Immature natural killer cell (primary cell): ENCODE measurements at regions not wholly inside any gene's neighbourhood (a gene's known extent, or its start where the extent isn't known, plus 50 kb on each side); places are given as distances from the start of the nearest gene placed in this dataset.
A peak's percentile ranks its signal among the peaks of the same experiment; 100 is the strongest.

Source experiments
- DNase-seq, 3 donors: peaks; one replicate each; pipeline ENCODE4 v3.0.0; 2022; ENCODE audit warnings: mixed read lengths in 1 of 3
- H3K27ac Mint-ChIP-seq, 6 donors: one replicate each; pipeline ENCODE4 v1.8.0; 2020; ENCODE audit warnings: mixed read lengths in 6 of 6, mild to moderate bottlenecking in 5 of 6, inconsistent platforms in 4 of 6, moderate library complexity in 3 of 6
- H3K27me3 Mint-ChIP-seq, 3 donors: one replicate each; pipeline ENCODE4 v1.8.0; 2020 to 2021; ENCODE audit warnings: low read depth in 3 of 3, mild to moderate bottlenecking in 3 of 3, mixed read lengths in 3 of 3, moderate library complexity in 3 of 3, inconsistent platforms in 1 of 3
- H3K36me3 Mint-ChIP-seq, 3 donors: one replicate each; pipeline ENCODE4 v1.8.0; 2020; ENCODE audit warnings: mixed read lengths in 3 of 3, inconsistent platforms in 2 of 3, mild to moderate bottlenecking in 2 of 3
- H3K4me1 Mint-ChIP-seq, 2 donors: one replicate each; pipeline ENCODE4 v1.8.0; 2020; ENCODE audit warnings: inconsistent platforms in 2 of 2, mild to moderate bottlenecking in 2 of 2, mixed read lengths in 2 of 2, moderate library complexity in 1 of 2
- H3K4me3 Mint-ChIP-seq, 5 donors: one replicate each; pipeline ENCODE4 v1.8.0; 2020; ENCODE audit warnings: mild to moderate bottlenecking in 5 of 5, mixed read lengths in 5 of 5, inconsistent platforms in 3 of 5, moderate library complexity in 3 of 5
- H3K9me3 Mint-ChIP-seq, 6 donors: one replicate each; pipeline ENCODE4 v1.8.0; 2020; ENCODE audit warnings: mild to moderate bottlenecking in 6 of 6, mixed read lengths in 6 of 6, inconsistent platforms in 4 of 6, moderate library complexity in 3 of 6

DNA sequence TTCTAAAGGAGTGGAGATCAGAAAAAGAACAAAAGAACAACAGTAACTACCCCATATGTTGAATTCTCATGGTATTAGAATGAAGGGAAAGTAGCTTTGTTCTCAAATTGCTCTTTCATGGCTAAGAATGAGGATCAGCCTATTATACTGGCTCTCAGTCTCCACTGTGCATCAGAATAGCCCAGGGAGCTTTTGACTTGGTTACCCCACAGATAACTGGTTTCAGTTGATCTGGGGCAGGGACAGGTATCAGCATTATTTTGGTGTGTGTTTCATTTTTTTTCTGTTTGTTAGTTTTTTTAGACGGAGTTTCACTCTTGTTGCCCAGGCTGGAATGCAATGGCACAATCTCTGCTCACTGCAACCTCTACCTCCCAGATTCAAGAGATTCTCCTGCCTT, 311.7 kb upstream of the TLE3 start:
- H3K27me3 Mint-ChIP-seq, result peaks cover 2 to 5% (median 3%) of the 10 kb centered on the region in 3 donors
- peaks cover 0 to 5% of the 10 kb centered on the region in 2 donors for H3K4me1 Mint-ChIP-seq
- no peak overlapping the region for H3K4me3 Mint-ChIP-seq
- H3K27ac Mint-ChIP-seq, result no peak overlapping the region
- H3K36me3 Mint-ChIP-seq, result peaks cover 0 to 6% (median 0%) of the 10 kb centered on the region in 3 donors
- no peak for DNase-seq
- peaks cover 0 to 4% (median 0%) of the 10 kb centered on the region in 6 donors for H3K9me3 Mint-ChIP-seq

DNA sequence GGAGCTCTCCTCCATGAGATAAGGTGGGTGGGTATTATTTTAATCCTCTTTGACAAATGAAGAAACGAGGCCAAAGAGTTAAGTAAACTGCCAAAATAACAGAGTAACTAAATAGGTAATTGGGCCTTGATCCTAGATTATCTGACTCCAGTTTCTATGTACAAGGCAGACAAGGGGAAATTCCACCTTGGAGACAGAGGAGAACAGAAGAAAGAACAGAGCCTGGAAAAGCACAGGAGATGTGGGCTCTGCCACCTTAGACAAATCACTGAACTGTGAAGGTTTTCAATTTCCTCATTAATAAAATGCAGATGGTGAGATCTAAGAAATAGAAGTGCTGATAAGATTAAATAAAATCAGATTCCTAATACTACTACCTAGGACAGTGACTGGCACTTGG, 310.2 kb upstream of the TLE3 start:
- peaks cover 0 to 4% (median 0%) of the 10 kb centered on the region in 6 donors for H3K9me3 Mint-ChIP-seq
- H3K27ac Mint-ChIP-seq, result no peak overlapping the region
- H3K27me3 Mint-ChIP-seq, result peaks cover 3 to 5% (median 4%) of the 10 kb centered on the region in 3 donors
- H3K4me1 Mint-ChIP-seq, result peaks cover 0 to 5% of the 10 kb centered on the region in 2 donors
- H3K4me3 Mint-ChIP-seq, result no peak overlapping the region
- no peak for DNase-seq
- H3K36me3 Mint-ChIP-seq, result peaks cover 0 to 6% (median 0%) of the 10 kb centered on the region in 3 donors

DNA sequence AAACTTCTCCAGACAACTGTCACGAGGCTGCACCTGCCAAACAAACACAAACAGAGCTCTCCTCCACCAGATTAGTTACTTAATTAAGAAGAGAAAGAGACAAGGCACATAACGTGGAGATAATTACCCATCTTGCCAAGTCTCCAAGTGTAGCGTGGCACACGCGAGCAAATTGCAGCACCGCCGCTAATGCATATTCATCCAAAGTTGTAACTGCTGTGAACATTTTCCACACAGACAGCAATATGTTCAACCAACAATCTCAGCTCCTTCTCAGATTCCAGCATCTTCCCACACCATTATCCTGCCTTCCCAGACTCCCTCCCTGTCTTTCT, 309.6 kb upstream of the TLE3 start:
- H3K27me3 Mint-ChIP-seq, result peaks cover 2 to 12% (median 3%) of the 10 kb centered on the region in 3 donors
- peaks cover 0 to 6% (median 0%) of the 10 kb centered on the region in 3 donors for H3K36me3 Mint-ChIP-seq
- no peak for DNase-seq
- no peak overlapping the region for H3K27ac Mint-ChIP-seq
- no peak overlapping the region for H3K4me3 Mint-ChIP-seq
- H3K4me1 Mint-ChIP-seq, result peaks cover 0 to 5% of the 10 kb centered on the region in 2 donors
- H3K9me3 Mint-ChIP-seq, result peaks cover 0 to 4% (median 0%) of the 10 kb centered on the region in 6 donors

DNA sequence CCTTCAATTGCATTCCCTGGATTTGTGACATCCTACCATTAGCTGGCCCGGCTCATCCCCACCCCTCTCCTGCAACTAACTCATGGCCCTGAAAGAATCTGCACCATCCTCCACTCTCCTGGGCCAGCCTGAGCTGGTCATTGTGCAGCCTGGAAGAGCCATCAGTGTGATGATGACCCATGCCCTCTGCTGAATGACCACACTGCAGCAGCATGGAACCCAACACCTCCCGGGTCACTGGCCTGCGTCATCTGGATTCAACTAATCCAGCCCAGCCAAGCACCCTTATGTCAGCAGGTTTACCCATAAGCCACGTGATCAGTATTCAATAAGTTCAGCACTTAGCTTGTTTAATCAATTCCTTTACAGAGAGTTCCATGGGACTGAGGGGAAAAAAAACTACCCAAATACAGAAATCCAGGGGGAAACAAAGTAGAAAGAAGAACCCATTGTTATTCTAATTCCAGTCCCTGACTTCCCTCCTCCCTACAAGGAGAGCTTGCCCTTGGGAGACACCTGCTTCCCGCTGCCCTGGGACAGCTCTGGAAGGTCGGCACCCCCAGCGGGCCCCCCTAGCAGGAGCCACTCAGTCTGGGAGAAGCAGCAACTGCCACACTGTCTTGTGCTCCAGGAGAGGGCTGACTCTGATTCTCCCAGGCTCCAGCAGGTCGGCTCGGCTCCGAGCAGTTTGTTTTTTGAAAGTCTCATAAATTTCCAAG, 309.1 kb upstream of the TLE3 start:
- peaks cover 0 to 4% (median 0%) of the 10 kb centered on the region in 6 donors for H3K9me3 Mint-ChIP-seq
- peaks cover 0 to 6% (median 0%) of the 10 kb centered on the region in 3 donors for H3K36me3 Mint-ChIP-seq
- H3K27ac Mint-ChIP-seq, result peak overlapping the region in 1 of 6 donors; percentile 15
- DNase-seq, result no peak
- no peak overlapping the region for H3K4me3 Mint-ChIP-seq
- peaks cover 0 to 5% of the 10 kb centered on the region in 2 donors for H3K4me1 Mint-ChIP-seq
- H3K27me3 Mint-ChIP-seq, result peaks cover 2 to 15% (median 5%) of the 10 kb centered on the region in 3 donors

DNA sequence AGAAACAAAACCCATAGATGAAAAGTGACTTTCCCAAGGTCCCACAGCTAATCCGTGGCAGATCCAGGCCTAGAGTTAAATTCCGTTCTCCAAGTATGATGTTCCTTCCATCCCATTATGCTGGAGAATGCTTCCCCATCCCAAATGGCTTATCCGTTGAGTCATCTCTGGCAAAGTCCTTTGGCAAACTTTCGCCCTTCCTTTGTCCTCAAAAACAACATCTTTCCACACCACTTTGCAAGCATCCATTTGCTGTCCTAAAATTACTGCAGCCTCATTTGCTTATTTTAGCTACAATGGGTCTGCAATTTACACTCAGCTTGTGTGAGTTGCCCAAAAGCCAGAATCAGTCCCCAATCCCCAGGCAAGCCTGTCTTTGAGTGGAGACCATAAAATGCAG, 304.0 kb upstream of the TLE3 start:
- H3K4me3 Mint-ChIP-seq, result no peak overlapping the region
- peaks cover 3 to 24% (median 7%) of the 10 kb centered on the region in 3 donors for H3K27me3 Mint-ChIP-seq
- peaks cover 0 to 4% (median 0%) of the 10 kb centered on the region in 6 donors for H3K9me3 Mint-ChIP-seq
- DNase-seq, result no peak
- no peak overlapping the region for H3K27ac Mint-ChIP-seq
- H3K36me3 Mint-ChIP-seq, result peaks cover 0 to 3% (median 0%) of the 10 kb centered on the region in 3 donors
- H3K4me1 Mint-ChIP-seq, result peaks cover 0 to 5% of the 10 kb centered on the region in 2 donors

DNA sequence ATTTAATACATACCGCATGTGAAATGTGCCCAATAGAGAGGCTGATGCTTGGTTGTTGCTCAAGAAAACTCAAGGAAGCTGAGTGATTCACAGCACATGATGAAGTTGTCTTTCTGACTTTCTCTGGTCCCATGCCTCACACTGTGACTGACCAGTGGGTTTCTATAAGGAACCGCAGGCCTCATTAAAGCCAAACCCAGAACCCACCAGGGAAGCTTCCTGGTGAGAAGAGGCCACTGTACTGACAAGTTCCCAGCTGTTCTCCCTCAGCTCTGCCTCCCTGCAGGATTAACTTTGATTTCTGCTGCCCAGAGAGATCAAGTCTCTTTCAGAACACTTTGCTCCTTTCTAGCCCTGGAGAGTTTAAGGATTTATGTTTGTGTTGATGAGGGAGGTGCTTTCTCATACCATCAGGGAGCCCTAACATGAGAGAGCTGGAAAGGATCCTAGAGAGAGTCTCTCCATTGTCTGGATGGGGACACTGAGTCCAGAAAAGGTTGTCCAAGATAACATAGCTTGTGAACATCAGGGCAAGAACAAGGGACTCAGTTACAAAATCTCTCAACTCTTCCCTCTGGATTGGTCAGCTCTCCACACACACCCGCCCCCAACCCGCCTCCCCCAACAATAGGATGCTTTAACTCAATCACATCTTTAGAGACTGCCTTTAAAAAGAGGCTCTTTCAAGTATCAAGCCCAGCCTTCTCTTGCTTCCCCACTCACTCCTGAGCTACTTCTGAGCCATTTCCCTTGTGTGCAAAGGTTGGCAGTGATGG, 303.2 kb upstream of the TLE3 start:
- peaks cover 0 to 5% of the 10 kb centered on the region in 2 donors for H3K4me1 Mint-ChIP-seq
- peaks cover 0 to 2% (median 0%) of the 10 kb centered on the region in 6 donors for H3K9me3 Mint-ChIP-seq
- H3K36me3 Mint-ChIP-seq, result peaks cover 0 to 3% (median 0%) of the 10 kb centered on the region in 3 donors
- H3K27ac Mint-ChIP-seq, result no peak overlapping the region
- no peak overlapping the region for H3K4me3 Mint-ChIP-seq
- no peak for DNase-seq
- peaks cover 3 to 22% (median 10%) of the 10 kb centered on the region in 3 donors for H3K27me3 Mint-ChIP-seq

DNA sequence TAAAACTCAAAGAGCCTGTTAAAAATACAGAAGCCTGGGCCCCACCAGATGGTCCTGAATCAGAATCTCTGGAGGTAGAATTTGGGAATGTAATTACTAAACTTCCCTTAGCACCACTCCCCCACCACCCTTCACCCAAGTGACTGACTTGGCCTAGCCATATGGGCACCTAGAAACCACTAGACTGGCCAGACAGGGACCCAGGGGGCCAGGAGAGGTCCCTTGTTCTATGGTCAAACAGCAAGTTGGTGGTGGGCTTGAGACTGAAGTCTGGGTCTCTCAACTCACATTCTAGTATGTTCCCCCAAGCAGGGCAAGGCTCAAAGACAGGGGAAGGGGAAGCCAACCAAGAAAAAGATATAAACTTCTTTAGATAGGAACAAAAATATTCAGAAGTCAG, 301.5 kb upstream of the TLE3 start:
- Mint-ChIP-seq H3K27ac (no peak overlapping the region), H3K4me3 (no peak overlapping the region), H3K27me3 (peaks cover 4 to 25% (median 10%) of the 10 kb centered on the region in 3 donors), H3K4me1 (no peaks in the 10 kb centered on the region), H3K36me3 (no peaks in the 10 kb centered on the region), H3K9me3 (no peaks in the 10 kb centered on the region)
- no peak for DNase-seq

DNA sequence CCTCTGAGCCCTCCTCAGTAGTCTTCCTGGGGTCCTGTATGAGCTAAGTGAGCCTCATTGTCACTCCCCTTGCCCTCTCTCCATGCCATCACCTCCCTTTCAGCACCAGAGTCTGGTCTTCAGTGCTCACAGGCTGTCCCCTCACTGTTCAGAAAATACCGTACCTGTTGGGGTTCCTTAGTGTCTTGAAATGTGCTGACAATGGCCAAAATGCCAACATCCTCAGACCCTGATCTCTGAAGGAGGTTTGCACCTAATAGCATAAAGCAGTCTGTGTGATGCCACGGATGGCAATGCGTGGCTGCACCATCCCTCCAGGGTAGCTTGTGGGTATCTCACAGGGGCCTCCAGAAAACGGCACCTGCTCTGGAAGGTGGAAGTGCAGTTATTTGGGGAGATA, 301.0 kb upstream of the TLE3 start:
- H3K27ac Mint-ChIP-seq, result no peak overlapping the region
- no peaks in the 10 kb centered on the region for H3K9me3 Mint-ChIP-seq
- DNase-seq, result no peak
- H3K27me3 Mint-ChIP-seq, result peaks cover 8 to 27% (median 11%) of the 10 kb centered on the region in 3 donors
- no peaks in the 10 kb centered on the region for H3K36me3 Mint-ChIP-seq
- no peak overlapping the region for H3K4me3 Mint-ChIP-seq
- H3K4me1 Mint-ChIP-seq, result no peaks in the 10 kb centered on the region

DNA sequence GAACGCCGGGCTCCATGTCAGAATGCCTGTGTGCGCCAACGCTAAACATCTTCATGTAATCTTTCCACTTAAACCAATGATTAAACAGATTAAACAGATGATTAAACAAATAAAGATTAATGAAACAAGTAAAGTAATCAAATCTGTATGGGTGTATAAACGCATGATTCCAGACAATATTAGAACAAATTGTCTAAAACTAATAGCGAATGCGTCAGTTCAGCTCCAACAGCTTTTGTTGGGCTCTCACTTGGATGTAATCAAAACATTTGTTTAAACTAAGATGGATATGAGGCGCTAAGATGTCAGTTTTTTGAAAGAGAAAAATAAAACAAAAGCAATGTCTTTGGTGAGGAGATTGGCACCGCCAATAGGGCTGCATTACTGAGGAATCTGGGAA, 299.1 kb upstream of the TLE3 start:
- DNase-seq, result no peak
- Mint-ChIP-seq H3K4me3 (no peak overlapping the region), H3K36me3 (no peaks in the 10 kb centered on the region), H3K27me3 (peaks cover 8 to 17% (median 9%) of the 10 kb centered on the region in 3 donors), H3K9me3 (no peaks in the 10 kb centered on the region), H3K27ac (no peak overlapping the region), H3K4me1 (no peaks in the 10 kb centered on the region)

DNA sequence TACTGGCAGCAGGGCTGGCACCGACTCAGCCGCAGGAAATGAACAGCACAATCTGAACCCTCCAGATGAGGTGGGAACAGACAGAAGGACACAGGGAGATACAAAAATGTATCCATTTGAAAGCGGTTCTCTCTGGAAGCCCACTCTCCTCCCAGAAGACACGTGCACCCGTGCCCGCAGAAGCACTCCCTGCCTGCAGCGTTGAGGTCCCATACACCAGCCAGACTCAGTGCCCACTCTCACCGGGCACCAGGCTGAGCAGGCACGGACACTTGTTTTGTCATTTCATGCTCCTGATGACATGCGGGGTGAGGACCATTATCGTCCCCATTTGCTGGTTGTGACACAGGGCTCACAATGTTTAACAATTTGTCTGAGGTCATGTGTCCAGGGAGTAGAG, 297.4 kb upstream of the TLE3 start:
- Mint-ChIP-seq H3K36me3 (no peaks in the 10 kb centered on the region), H3K9me3 (no peaks in the 10 kb centered on the region), H3K4me1 (no peaks in the 10 kb centered on the region), H3K27me3 (peaks cover 8 to 17% (median 9%) of the 10 kb centered on the region in 3 donors), H3K27ac (no peak overlapping the region), H3K4me3 (no peak overlapping the region)
- DNase-seq, result no peak

DNA sequence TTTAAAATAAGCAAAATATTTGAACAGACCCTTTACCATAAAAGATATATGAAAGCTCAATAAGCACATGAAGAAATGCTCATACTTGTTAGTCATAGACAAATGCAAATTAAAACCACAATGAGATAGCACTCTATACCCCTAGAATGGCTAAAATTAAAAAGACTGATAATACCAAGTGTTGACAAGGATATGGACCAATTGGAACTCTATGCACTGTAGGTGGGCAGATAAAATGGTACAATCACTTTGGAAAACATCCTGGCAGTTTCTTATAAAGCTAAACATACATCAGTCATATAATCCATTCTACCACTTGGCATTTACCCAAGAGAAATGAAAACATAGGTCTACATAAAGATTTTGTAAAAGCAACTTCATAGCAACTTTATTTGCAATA, 293.0 kb upstream of the TLE3 start:
- no peak overlapping the region for H3K4me3 Mint-ChIP-seq
- H3K27me3 Mint-ChIP-seq, result peaks cover 5 to 12% (median 7%) of the 10 kb centered on the region in 3 donors
- H3K9me3 Mint-ChIP-seq, result no peaks in the 10 kb centered on the region
- H3K27ac Mint-ChIP-seq, result no peak overlapping the region
- DNase-seq, result no peak
- no peaks in the 10 kb centered on the region for H3K4me1 Mint-ChIP-seq
- H3K36me3 Mint-ChIP-seq, result no peaks in the 10 kb centered on the region

DNA sequence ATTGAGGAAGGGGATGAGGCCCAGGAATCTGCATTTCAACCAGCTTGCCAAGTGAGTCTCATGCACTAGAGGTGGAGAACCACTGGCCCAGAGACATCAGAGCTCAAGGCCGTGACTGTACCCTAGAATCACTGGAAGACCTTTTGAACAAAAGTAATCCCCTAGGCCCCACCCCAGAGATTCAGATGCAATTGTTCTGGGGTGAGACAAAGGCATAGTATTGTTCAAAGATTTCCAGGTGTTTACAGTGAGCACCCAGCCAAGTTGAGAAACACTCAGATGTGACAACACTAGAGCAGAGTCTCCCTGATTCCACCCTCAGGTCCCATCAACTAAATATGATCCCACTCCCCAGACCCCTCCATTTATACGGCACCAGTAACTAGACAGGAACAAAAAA, 290.3 kb upstream of the TLE3 start:
- Mint-ChIP-seq H3K4me1 (no peaks in the 10 kb centered on the region), H3K27ac (no peak overlapping the region), H3K27me3 (peaks cover 0 to 7% (median 2%) of the 10 kb centered on the region in 3 donors), H3K4me3 (no peak overlapping the region), H3K9me3 (no peaks in the 10 kb centered on the region), H3K36me3 (no peaks in the 10 kb centered on the region)
- no peak for DNase-seq

DNA sequence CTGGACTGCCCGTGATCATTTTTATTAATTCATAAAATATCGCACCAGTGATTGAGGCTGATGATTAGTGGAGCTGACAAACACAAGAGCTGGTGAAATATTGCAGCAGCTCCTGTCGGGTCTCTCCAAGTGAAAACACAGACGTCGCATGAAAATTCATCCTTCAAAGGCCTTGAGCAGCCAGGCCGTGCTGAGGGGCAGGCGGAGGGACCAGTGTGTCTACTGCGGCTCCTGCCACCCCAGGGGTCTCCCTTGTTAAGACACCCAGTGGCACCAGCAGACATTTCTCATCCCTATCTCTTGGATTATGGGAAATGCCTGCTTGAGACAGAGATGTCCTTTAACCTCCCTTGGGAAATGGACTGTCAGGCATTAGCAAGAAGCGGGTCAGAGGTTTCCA, 289.4 kb upstream of the TLE3 start:
- no peak for DNase-seq
- H3K4me1 Mint-ChIP-seq, result no peaks in the 10 kb centered on the region
- H3K4me3 Mint-ChIP-seq, result no peak overlapping the region
- no peak overlapping the region for H3K27ac Mint-ChIP-seq
- H3K27me3 Mint-ChIP-seq, result peaks cover 0 to 7% (median 2%) of the 10 kb centered on the region in 3 donors
- no peaks in the 10 kb centered on the region for H3K9me3 Mint-ChIP-seq
- H3K36me3 Mint-ChIP-seq, result no peaks in the 10 kb centered on the region

DNA sequence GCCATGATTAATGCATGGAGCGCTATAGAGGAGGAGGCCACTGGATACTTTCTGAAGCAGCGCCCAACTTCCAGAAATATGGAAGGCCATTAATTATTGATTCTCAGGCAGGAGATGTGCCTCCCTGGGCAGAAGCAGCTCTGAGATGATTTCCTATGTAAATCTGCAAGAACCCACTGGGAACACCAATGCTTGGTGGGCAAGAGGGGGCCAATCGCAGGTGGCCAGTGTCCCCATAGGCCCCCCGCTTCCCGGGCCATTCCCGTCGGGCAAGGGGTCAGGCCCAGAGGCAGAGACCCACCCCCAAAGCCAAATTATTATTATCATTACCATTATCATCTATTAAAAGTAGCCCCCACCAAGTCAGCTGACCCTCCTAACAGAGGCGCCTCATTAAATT, 288.0 kb upstream of the TLE3 start:
- no peak overlapping the region for H3K4me3 Mint-ChIP-seq
- no peak overlapping the region for H3K27ac Mint-ChIP-seq
- H3K27me3 Mint-ChIP-seq, result peaks cover 0 to 7% (median 2%) of the 10 kb centered on the region in 3 donors

More for the DNA sequence above, 288.0 kb upstream of the TLE3 start:
- Mint-ChIP-seq H3K9me3 (no peaks in the 10 kb centered on the region), H3K36me3 (no peaks in the 10 kb centered on the region), H3K4me1 (no peaks in the 10 kb centered on the region)
- no peak for DNase-seq
